Neural progenitor cell (in vitro differentiated cells): ENCODE measurements at regions not wholly inside any gene's neighbourhood (a gene's known extent, or its start where the extent isn't known, plus 50 kb on each side); places are given as distances from the start of the nearest gene placed in this dataset.
"Not testable (repeated sequence)": the region's sequence is repeated elsewhere in the genome, so short reads cannot be mapped to it uniquely, and the experiment has no call there.

Experiments
- EZH2 ChIP-seq: fragments of 200-600 bp; sonication (generic); IDR thresholded peaks from 2 replicates; pipeline ENCODE4 v1.6.1; 2017; ENCODE audit warnings: antibody characterized with exemption, mild to moderate bottlenecking, moderate library complexity
- EZH2phosphoT487 ChIP-seq: fragments of 200-600 bp; sonication (generic); IDR thresholded peaks from 2 replicates; pipeline ENCODE4 v1.6.1; 2017; ENCODE audit warnings: antibody characterized with exemption
- TF ChIP-seq, protein P1 (sequence below): fragments of 200-600 bp; sonication (generic); IDR thresholded peaks from 2 replicates; pipeline ENCODE4 v1.5.1; 2017; ENCODE audit warnings: antibody characterized with exemption, mild to moderate bottlenecking

DNA sequence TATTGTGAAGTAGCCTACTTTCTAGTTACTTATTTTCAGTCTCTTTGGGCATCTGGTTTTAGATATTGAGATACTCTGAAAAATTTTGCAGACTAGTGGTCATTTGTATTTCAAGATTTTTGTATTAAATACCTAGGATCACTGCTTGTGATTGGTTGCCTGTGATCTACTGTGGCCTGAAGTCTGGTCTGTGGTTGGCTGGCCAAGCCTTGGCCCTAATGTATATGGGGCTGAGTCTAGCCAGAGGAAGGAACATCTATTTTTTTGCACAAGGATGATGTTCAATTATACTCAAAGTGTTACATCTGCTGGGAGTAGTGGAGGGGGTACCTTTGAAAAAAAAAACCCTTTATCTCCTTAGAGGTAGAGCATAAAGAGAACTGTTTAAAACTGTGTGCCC is 50.2 kb upstream of the NIPA1 start:
- TF ChIP-seq, protein P1, sequence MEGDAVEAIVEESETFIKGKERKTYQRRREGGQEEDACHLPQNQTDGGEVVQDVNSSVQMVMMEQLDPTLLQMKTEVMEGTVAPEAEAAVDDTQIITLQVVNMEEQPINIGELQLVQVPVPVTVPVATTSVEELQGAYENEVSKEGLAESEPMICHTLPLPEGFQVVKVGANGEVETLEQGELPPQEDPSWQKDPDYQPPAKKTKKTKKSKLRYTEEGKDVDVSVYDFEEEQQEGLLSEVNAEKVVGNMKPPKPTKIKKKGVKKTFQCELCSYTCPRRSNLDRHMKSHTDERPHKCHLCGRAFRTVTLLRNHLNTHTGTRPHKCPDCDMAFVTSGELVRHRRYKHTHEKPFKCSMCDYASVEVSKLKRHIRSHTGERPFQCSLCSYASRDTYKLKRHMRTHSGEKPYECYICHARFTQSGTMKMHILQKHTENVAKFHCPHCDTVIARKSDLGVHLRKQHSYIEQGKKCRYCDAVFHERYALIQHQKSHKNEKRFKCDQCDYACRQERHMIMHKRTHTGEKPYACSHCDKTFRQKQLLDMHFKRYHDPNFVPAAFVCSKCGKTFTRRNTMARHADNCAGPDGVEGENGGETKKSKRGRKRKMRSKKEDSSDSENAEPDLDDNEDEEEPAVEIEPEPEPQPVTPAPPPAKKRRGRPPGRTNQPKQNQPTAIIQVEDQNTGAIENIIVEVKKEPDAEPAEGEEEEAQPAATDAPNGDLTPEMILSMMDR = not testable (repeated sequence)
- not testable (repeated sequence) for TF ChIP-seq EZH2, EZH2phosphoT487
